ENCODE measurements at regions not wholly inside any gene's neighbourhood (a gene's known extent, or its start where the extent isn't known, plus 50 kb on each side); places are given as distances from the start of the nearest gene placed in this dataset.
"Not testable (repeated sequence)": the region's sequence is repeated elsewhere in the genome, so short reads cannot be mapped to it uniquely, and the experiment has no call there.

DNA sequence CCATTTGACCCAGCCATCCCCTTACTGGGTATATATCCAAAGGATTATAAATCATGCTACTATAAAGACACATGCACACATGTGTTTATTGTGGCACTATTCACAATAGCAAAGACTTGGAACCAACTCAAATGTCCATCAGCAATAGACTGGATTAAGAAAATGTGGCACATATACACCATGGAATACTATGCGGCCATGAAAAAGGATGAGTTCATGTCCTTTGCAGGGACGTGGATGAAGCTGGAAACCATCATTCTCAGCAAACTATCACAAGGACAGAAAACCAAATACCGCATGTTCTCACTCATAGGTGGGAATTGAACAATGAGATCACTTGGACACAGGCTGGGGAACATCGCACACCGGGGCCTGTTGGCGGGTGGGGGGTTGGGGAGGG, 913.4 kb upstream of the DIAPH2 start:
- H4K5ac ChIP-seq (ENCODE audit: insufficient read length, low read depth, low read length); H3K4ac ChIP-seq (replicated peaks; ENCODE audit: insufficient read length, low read depth, low read length); H3K36me3 ChIP-seq (ENCODE audit: control insufficient read depth in 2 of 4, insufficient read depth in 4 of 4, low read length in 3 of 4); H2BK120ac ChIP-seq (replicated peaks; ENCODE audit: low read depth, low read length); CTCF ChIA-PET (ENCODE audit: partially characterized antibody); H4K20me1 ChIP-seq (replicated peaks in 1 of 2; ENCODE audit: control insufficient read depth in 1 of 2, insufficient read depth in 2 of 2, low read length in 2 of 2); FAIRE-seq; H3K27me3 ChIP-seq (replicated peaks in 1 of 4; ENCODE audit: control insufficient read depth in 3 of 4, extremely low read depth in 1 of 4, insufficient read depth in 3 of 4, low read length in 3 of 4); H3K18ac ChIP-seq (ENCODE audit: extremely low read depth, low read length); H3K9ac ChIP-seq (replicated peaks in 1 of 4; ENCODE audit: extremely low read depth in 1 of 4, low read depth in 3 of 4, low read length in 3 of 4); H3K23ac ChIP-seq (ENCODE audit: insufficient read length); H3K9me3 ChIP-seq (ENCODE audit: insufficient read depth in 2 of 2, low read depth in 1 of 2, low read length in 1 of 2); H3K4me1 ChIP-seq (replicated peaks in 1 of 4; ENCODE audit: control insufficient read depth in 3 of 4, insufficient read depth in 4 of 4, low read length in 3 of 4); H3K4me2 ChIP-seq (ENCODE audit: insufficient read depth in 1 of 2, low read depth in 2 of 2, low read length in 2 of 2); H3K56ac ChIP-seq (replicated peaks; ENCODE audit: insufficient read length, low read depth, low read length); H2BK15ac ChIP-seq (ENCODE audit: low read length); H3K79me2 ChIP-seq (ENCODE audit: control insufficient read depth in 1 of 2, insufficient read depth in 2 of 2, low read length in 2 of 2); H4K91ac ChIP-seq (replicated peaks; ENCODE audit: insufficient read length, low read length); H2AFZ ChIP-seq (ENCODE audit: low read length); H2AK5ac ChIP-seq (ENCODE audit: low read depth, low read length); POLR2A ChIA-PET (ENCODE audit: partially characterized antibody); H3K79me1 ChIP-seq (ENCODE audit: low read depth, low read length); H3K23me2 ChIP-seq (ENCODE audit: low read depth, low read length); DNase-seq (ENCODE audit: low read depth in 1 of 2, low spot score in 2 of 2); H3K14ac ChIP-seq (ENCODE audit: insufficient read length); H2BK20ac ChIP-seq (ENCODE audit: low read length); H3K27ac ChIP-seq (ENCODE audit: low read depth, low read length); H2BK12ac ChIP-seq (ENCODE audit: low read depth, low read length); H4K8ac ChIP-seq (ENCODE audit: extremely low read depth, insufficient read depth, low read length); H3K4me3 ChIP-seq (ENCODE audit: extremely low read depth in 1 of 4, insufficient read depth in 2 of 4, low read depth in 3 of 4, low read length in 4 of 4); H2BK5ac ChIP-seq (ENCODE audit: low read depth, low read length): not testable (repeated sequence)
- 77% methylated on average over 3 of the region's 6 CpGs; no CpG with 5 or more reads in 1 of the 2 experiments for WGBS, 2 experiments (ENCODE audit: extremely low coverage in 1 of 2, insufficient coverage in 1 of 2, insufficient read length in 1 of 2, insufficient replicate concordance in 2 of 2, low coverage in 1 of 2, low lambda C conversion rate in 2 of 2, missing lambda C conversion rate in 1 of 2)

Data from H1 (cell line).